Left ventricle myocardium inferior (tissue), 1 donor: ENCODE measurements at regions not wholly inside any gene's neighbourhood (a gene's known extent, or its start where the extent isn't known, plus 50 kb on each side); places are given as distances from the start of the nearest gene placed in this dataset.

Experiments used
- DNase-seq: peaks from one replicate; pipeline ENCODE4 v3.0.0-alpha.2; 2020
- H3K27ac ChIP-seq: fragments of 200-600 bp; replicated peaks from 2 replicates; pipeline ENCODE4 v1.8.0; 2021
- H3K27me3 ChIP-seq: fragments of 200-600 bp; 2 replicates; pipeline ENCODE4 v1.8.0; 2021; ENCODE audit warnings: low read depth
- H3K36me3 ChIP-seq: fragments of 200-600 bp; 2 replicates; pipeline ENCODE4 v1.8.0; 2021
- H3K4me1 ChIP-seq: fragments of 200-600 bp; 2 replicates; pipeline ENCODE4 v1.8.0; 2021
- H3K4me3 ChIP-seq: fragments of 200-600 bp; 2 replicates; pipeline ENCODE4 v1.8.0; 2021; ENCODE audit warnings: mild to moderate bottlenecking, moderate library complexity
- H3K9me3 ChIP-seq: fragments of 200-600 bp; replicated peaks from 2 replicates; pipeline ENCODE4 v1.8.0; 2021
- intact Hi-C: fragments of 100-400 bp; cut with micrococcal nuclease; formaldehyde crosslinking; loops from one replicate; pipeline ENCODE4 v1.11.0; 2022
- TF ChIP-seq, protein P1 (sequence below): fragments of 200-600 bp; IDR thresholded peaks from 2 replicates; pipeline ENCODE4 v1.8.0; 2021; ENCODE audit warnings: antibody characterized with exemption, mild to moderate bottlenecking, borderline replicate concordance
- donor health status: DM: no; HTN: yes; CAD: no; lungs with severe emphysema.

DNA sequence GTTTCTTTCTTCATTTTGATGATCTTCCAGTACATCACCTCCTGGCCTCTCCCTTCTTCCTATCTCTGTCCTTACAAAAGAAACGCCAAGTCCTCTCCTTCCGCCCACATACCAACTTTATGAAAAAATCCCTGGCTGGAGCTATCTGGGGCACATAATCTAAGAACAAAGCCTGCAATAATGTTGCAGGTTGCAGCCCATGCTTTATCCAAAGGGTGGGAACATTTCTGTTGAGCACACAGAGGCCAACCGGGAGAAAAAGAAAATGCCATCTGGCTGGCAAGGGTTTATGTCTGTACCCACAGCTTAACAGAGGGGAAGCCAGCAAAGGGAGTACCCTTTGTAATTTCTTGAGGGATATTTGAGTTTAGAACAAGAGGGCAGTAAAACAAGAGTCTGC, 409.6 kb downstream of the SOX9 start:
- TF ChIP-seq, protein P1, sequence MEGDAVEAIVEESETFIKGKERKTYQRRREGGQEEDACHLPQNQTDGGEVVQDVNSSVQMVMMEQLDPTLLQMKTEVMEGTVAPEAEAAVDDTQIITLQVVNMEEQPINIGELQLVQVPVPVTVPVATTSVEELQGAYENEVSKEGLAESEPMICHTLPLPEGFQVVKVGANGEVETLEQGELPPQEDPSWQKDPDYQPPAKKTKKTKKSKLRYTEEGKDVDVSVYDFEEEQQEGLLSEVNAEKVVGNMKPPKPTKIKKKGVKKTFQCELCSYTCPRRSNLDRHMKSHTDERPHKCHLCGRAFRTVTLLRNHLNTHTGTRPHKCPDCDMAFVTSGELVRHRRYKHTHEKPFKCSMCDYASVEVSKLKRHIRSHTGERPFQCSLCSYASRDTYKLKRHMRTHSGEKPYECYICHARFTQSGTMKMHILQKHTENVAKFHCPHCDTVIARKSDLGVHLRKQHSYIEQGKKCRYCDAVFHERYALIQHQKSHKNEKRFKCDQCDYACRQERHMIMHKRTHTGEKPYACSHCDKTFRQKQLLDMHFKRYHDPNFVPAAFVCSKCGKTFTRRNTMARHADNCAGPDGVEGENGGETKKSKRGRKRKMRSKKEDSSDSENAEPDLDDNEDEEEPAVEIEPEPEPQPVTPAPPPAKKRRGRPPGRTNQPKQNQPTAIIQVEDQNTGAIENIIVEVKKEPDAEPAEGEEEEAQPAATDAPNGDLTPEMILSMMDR = no peak
- no peaks in the 10 kb centered on the region for H3K4me1 ChIP-seq
- H3K27me3 ChIP-seq = peaks cover 26% of the 10 kb centered on the region
- no peak overlapping the region for H3K4me3 ChIP-seq
- H3K27ac ChIP-seq = no peak overlapping the region
- intact Hi-C loops = no loop called here
- H3K9me3 ChIP-seq = peaks cover 11% of the 10 kb centered on the region
- no peaks in the 10 kb centered on the region for H3K36me3 ChIP-seq
- no peak for DNase-seq

- TF ChIP-seq, protein P1 = no peak
- Histone ChIP-seq H3K4me1 (no peaks in the 10 kb centered on the region), H3K27me3 (peaks cover 36% of the 10 kb centered on the region), H3K36me3 (no peaks in the 10 kb centered on the region), H3K27ac (no peak overlapping the region), H3K9me3 (peaks cover 11% of the 10 kb centered on the region), H3K4me3 (no peak overlapping the region)
- no peak for DNase-seq
- intact Hi-C loops = no loop called here
Observed at GRCh38 chr17:72531729-72532128, 410.9 kb downstream of the SOX9 start.

DNA sequence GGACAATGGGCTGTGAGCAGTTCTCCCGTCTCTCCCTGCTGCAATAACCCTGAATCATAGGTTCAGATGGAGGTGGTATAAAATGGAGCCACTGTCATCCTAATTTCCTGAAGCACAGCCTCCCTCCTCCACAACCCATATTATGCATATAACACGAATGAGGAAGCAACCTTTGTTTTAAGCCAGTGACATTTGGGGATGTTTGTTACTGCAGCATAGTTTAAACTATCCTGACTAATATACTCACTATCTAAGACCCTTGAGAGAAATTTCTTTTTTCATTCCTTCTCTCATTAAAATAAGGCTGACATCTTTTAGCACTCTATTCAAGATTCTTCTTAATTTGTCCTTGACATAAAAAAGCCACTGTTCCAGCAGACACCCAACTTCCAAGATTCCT, 413.4 kb downstream of the SOX9 start:
- Histone ChIP-seq H3K27me3 (peaks cover 43% of the 10 kb centered on the region), H3K4me3 (no peak overlapping the region), H3K36me3 (no peaks in the 10 kb centered on the region), H3K4me1 (no peaks in the 10 kb centered on the region), H3K9me3 (peaks cover 11% of the 10 kb centered on the region), H3K27ac (no peak overlapping the region)
- TF ChIP-seq, protein P1 = no peak
- intact Hi-C loops = no loop called here
- DNase-seq = no peak

DNA sequence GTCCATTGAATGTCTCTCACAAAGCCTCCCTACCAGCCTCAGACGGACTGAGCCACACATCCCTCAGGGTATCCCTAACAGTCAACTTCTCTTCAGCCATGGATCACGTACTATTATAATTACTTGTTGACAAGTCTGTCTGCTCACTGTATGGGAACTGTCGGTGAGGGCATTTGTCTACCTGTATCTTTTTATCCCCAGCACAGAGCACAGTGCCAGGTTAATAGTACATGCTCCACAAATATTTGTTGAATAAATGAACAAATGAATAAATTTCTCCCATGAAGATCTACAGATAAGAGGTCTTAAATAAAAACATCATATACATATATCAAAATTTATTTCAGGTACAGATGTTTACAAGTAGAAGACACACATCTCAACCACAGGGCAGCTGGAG, 414.0 kb downstream of the SOX9 start:
- Histone ChIP-seq H3K27ac (no peak overlapping the region), H3K36me3 (no peaks in the 10 kb centered on the region), H3K9me3 (peaks cover 11% of the 10 kb centered on the region), H3K4me3 (no peak overlapping the region), H3K4me1 (peaks cover 4% of the 10 kb centered on the region), H3K27me3 (peaks cover 46% of the 10 kb centered on the region)
- intact Hi-C loops = no loop called here
- TF ChIP-seq, protein P1 = no peak
- no peak for DNase-seq

GRCh38 chr17:72535346-72535745, 414.5 kb downstream of the SOX9 start:
- Histone ChIP-seq H3K4me1 (peaks cover 8% of the 10 kb centered on the region), H3K9me3 (peaks cover 11% of the 10 kb centered on the region), H3K27me3 (peaks cover 51% of the 10 kb centered on the region), H3K4me3 (no peak overlapping the region), H3K27ac (no peak overlapping the region), H3K36me3 (no peaks in the 10 kb centered on the region)
- DNase-seq = no peak
- TF ChIP-seq, protein P1 = no peak
- intact Hi-C loops = no loop called here

DNA sequence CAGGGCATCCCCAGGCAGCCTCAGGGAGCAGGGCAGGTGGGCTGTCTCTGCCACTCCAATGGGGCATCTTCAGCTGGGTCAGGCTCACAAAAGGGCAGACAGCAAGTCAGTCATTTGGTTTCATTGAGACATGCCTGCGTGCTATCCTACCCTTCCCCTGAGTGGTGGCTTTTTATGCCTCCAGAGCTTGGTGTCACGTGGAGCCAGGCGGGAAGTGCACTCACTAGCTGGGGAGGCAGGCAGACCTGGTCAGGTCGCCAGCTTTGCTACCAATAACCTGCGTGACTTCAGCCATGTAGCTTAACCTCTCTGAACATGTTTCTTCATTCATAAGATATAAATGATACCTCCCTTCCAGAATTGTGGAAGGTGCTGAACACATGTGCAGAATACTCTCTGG, 415.0 kb downstream of the SOX9 start:
- Histone ChIP-seq H3K27me3 (peaks cover 55% of the 10 kb centered on the region), H3K9me3 (peaks cover 11% of the 10 kb centered on the region), H3K27ac (no peak overlapping the region), H3K4me3 (no peak overlapping the region), H3K4me1 (peaks cover 12% of the 10 kb centered on the region), H3K36me3 (no peaks in the 10 kb centered on the region)
- intact Hi-C loops = no loop called here
- no peak for DNase-seq
- TF ChIP-seq, protein P1 = no peak
